Osteoblast (primary cell): ENCODE measurements at regions not wholly inside any gene's neighbourhood (a gene's known extent, or its start where the extent isn't known, plus 50 kb on each side); places are given as distances from the start of the nearest gene placed in this dataset.

ENCODE experiments used
- DNase-seq: peaks from one replicate; pipeline ENCODE4 v3.0.0; 2011; ENCODE audit warnings: low spot score, mixed read lengths; ENCODE audit not compliant: insufficient read length; ENCODE audit errors: missing footprints
- H2AFZ ChIP-seq: 2 replicates; pipeline ENCODE4 v1.6.0; 2011; ENCODE audit warnings: mild to moderate bottlenecking, low read length
- H3K27ac ChIP-seq: 2 replicates; pipeline ENCODE4 v1.5.1; 2011; ENCODE audit warnings: mild to moderate bottlenecking, low read depth, low read length, moderate library complexity
- H3K27me3 ChIP-seq: 2 replicates; pipeline ENCODE4 v1.6.0; 2012; ENCODE audit warnings: mild to moderate bottlenecking, control low read depth, inconsistent platforms, low read length, moderate library complexity; ENCODE audit not compliant: insufficient read depth
- H3K36me3 ChIP-seq: 2 replicates; pipeline ENCODE4 v1.5.1; 2011; ENCODE audit warnings: mild to moderate bottlenecking, low read length, control low read depth, moderate library complexity; ENCODE audit not compliant: insufficient read depth
- H3K4me1 ChIP-seq: 2 replicates; pipeline ENCODE4 v1.5.1; 2011; ENCODE audit warnings: mild to moderate bottlenecking, low read length, control low read depth, moderate library complexity; ENCODE audit not compliant: insufficient read depth
- H3K4me2 ChIP-seq: 2 replicates; pipeline ENCODE4 v1.6.0; 2011; ENCODE audit warnings: mild to moderate bottlenecking, low read length; ENCODE audit not compliant: insufficient read depth
- H3K4me3 ChIP-seq: fragments of 200-600 bp; sonication (generic); 3 replicates; pipeline ENCODE4 v1.5.1; 2012; ENCODE audit warnings: mild to moderate bottlenecking, low read length, inconsistent platforms; ENCODE audit not compliant: insufficient read depth
- H3K79me2 ChIP-seq: 2 replicates; pipeline ENCODE4 v1.6.0; 2012; ENCODE audit warnings: mild to moderate bottlenecking, low read length, control low read depth, inconsistent platforms; ENCODE audit not compliant: insufficient read depth
- H3K9me3 ChIP-seq: 2 replicates; pipeline ENCODE4 v1.5.1; 2011; ENCODE audit warnings: low read depth, low read length, control low read depth
- H4K20me1 ChIP-seq: 2 replicates; pipeline ENCODE4 v1.6.0; 2012; ENCODE audit warnings: mild to moderate bottlenecking, low read length, control low read depth; ENCODE audit not compliant: insufficient read depth
- CTCF ChIP-seq: IDR thresholded peaks from 2 replicates; pipeline ENCODE4 v1.5.1; 2011; ENCODE audit warnings: mild to moderate bottlenecking, low read depth, low read length, moderate library complexity; ENCODE audit errors: extremely low read depth

- no peak for TF ChIP-seq CTCF
- no peak overlapping the region for H2AFZ ChIP-seq
- no peaks in the 10 kb centered on the region for H3K79me2 ChIP-seq
- no peaks in the 10 kb centered on the region for H3K27me3 ChIP-seq
- no peak overlapping the region for H3K4me3 ChIP-seq
- H3K27ac ChIP-seq, result no peak overlapping the region
- H3K36me3 ChIP-seq, result no peaks in the 10 kb centered on the region
- H3K4me1 ChIP-seq, result peaks cover 14% of the 10 kb centered on the region
- H3K4me2 ChIP-seq, result no peak overlapping the region
- no peak for DNase-seq
- H4K20me1 ChIP-seq, result no peaks in the 10 kb centered on the region
- H3K9me3 ChIP-seq, result no peaks in the 10 kb centered on the region
Observed at GRCh38 chr2:234885118-234885517, 66.7 kb upstream of the SH3BP4 start.

- H3K4me2 ChIP-seq, result no peak overlapping the region
- no peaks in the 10 kb centered on the region for H3K27me3 ChIP-seq
- H3K9me3 ChIP-seq, result no peaks in the 10 kb centered on the region
- no peak overlapping the region for H3K4me3 ChIP-seq
- H4K20me1 ChIP-seq, result no peaks in the 10 kb centered on the region
- TF ChIP-seq CTCF, result no peak
- no peak overlapping the region for H2AFZ ChIP-seq
- no peaks in the 10 kb centered on the region for H3K79me2 ChIP-seq
- H3K27ac ChIP-seq, result no peak overlapping the region
- no peaks in the 10 kb centered on the region for H3K36me3 ChIP-seq
- DNase-seq, result no peak
- peaks cover 19% of the 10 kb centered on the region for H3K4me1 ChIP-seq
Observed at GRCh38 chr2:234884591-234884990, 67.2 kb upstream of the SH3BP4 start.

GRCh38 chr2:234881413-234882241 is 70.2 kb upstream of the SH3BP4 start:
- Histone ChIP-seq H3K4me2 (peak overlapping the region; percentile 79), H3K36me3 (no peaks in the 10 kb centered on the region), H3K79me2 (no peaks in the 10 kb centered on the region), H3K4me1 (peaks cover 20% of the 10 kb centered on the region), H2AFZ (peak overlapping the region; percentile 61), H3K27ac (peak overlapping the region; percentile 74), H4K20me1 (no peaks in the 10 kb centered on the region), H3K27me3 (no peaks in the 10 kb centered on the region), H3K9me3 (no peaks in the 10 kb centered on the region), H3K4me3 (peak overlapping the region; percentile 58)
- DNase-seq, result peak; percentile 96
- peak; percentile 99 for TF ChIP-seq CTCF

GRCh38 chr2:234880551-234881211 is 71.1 kb upstream of the SH3BP4 start:
- Histone ChIP-seq H3K27me3 (no peaks in the 10 kb centered on the region), H3K9me3 (no peaks in the 10 kb centered on the region), H3K4me3 (peak overlapping the region; percentile 16), H3K36me3 (no peaks in the 10 kb centered on the region), H3K4me1 (peaks cover 20% of the 10 kb centered on the region), H3K4me2 (peak overlapping the region; percentile 79), H3K27ac (peak overlapping the region; percentile 74), H2AFZ (peak overlapping the region; percentile 1), H3K79me2 (no peaks in the 10 kb centered on the region), H4K20me1 (no peaks in the 10 kb centered on the region)
- TF ChIP-seq CTCF, result no peak
- peak; percentile 53 for DNase-seq
